Uterus (tissue), 3 donors: ENCODE measurements at regions not wholly inside any gene's neighbourhood (a gene's known extent, or its start where the extent isn't known, plus 50 kb on each side); places are given as distances from the start of the nearest gene placed in this dataset.

Experiments used
- DNase-seq, 2 donors: peaks; one replicate each; pipeline ENCODE4 v3.0.0-alpha.2; 2019 to 2020
- H3K27ac ChIP-seq, 2 donors: fragments of 200-600 bp; sonication (generic); 1 replicate in 1 of 2; 2 replicates in 1 of 2; pipeline ENCODE4 v1.5.1; 2016 to 2018
- H3K27me3 ChIP-seq, 2 donors: fragments of 200-600 bp; sonication (generic); one replicate each; pipeline ENCODE4 v1.5.1; 2018 to 2019; ENCODE audit warnings: control low read depth in 1 of 2
- H3K36me3 ChIP-seq, 2 donors: fragments of 200-600 bp; sonication (generic); one replicate each; pipeline ENCODE4 v1.5.1; 2019; ENCODE audit warnings: control low read depth in 1 of 2
- H3K4me1 ChIP-seq, 2 donors: fragments of 200-600 bp; sonication (generic); one replicate each; pipeline ENCODE4 v1.5.1; 2018 to 2019; ENCODE audit warnings: control low read depth in 1 of 2
- H3K4me3 ChIP-seq, 2 donors: fragments of 200-600 bp; sonication (generic); 1 replicate in 1 of 2; 2 replicates in 1 of 2; pipeline ENCODE4 v1.5.1; 2018 to 2019; ENCODE audit warnings: mild to moderate bottlenecking in 1 of 2
- H3K9me3 ChIP-seq, 2 donors: fragments of 200-600 bp; sonication (generic); one replicate each; pipeline ENCODE4 v1.5.1; 2019; ENCODE audit warnings: control low read depth in 1 of 2
- POLR2A ChIP-seq, 2 donors: fragments of 450-650 bp; IDR thresholded peaks; one replicate each; pipeline ENCODE4 v1.6.1; 2016; ENCODE audit warnings: antibody characterized with exemption in 2 of 2, mild to moderate bottlenecking in 1 of 2, moderate library complexity in 1 of 2
- intact Hi-C: fragments of 100-400 bp; cut with DNase I; formaldehyde crosslinking; loops from one replicate; pipeline ENCODE4 v1.15.1; 2023; ENCODE audit warnings: low total_unique reads
- TF ChIP-seq, protein P1 (sequence below), 4 experiments: fragments of 200-600 bp in 2 of 4; fragments of 450-650 bp in 2 of 4; sonication (generic) in 2 of 4; IDR thresholded peaks; one replicate each; pipeline ENCODE4 v1.5.1; 2016 to 2019; ENCODE audit warnings: antibody characterized with exemption in 4 of 4, mild to moderate bottlenecking in 2 of 4, moderate library complexity in 1 of 4
- donor health status: DM: yes; HTN: yes; CAD: no.

- TF ChIP-seq, protein P1, sequence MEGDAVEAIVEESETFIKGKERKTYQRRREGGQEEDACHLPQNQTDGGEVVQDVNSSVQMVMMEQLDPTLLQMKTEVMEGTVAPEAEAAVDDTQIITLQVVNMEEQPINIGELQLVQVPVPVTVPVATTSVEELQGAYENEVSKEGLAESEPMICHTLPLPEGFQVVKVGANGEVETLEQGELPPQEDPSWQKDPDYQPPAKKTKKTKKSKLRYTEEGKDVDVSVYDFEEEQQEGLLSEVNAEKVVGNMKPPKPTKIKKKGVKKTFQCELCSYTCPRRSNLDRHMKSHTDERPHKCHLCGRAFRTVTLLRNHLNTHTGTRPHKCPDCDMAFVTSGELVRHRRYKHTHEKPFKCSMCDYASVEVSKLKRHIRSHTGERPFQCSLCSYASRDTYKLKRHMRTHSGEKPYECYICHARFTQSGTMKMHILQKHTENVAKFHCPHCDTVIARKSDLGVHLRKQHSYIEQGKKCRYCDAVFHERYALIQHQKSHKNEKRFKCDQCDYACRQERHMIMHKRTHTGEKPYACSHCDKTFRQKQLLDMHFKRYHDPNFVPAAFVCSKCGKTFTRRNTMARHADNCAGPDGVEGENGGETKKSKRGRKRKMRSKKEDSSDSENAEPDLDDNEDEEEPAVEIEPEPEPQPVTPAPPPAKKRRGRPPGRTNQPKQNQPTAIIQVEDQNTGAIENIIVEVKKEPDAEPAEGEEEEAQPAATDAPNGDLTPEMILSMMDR (IDR thresholded peaks at IDR 0.05), result no peak
- no peak for TF ChIP-seq POLR2A (IDR thresholded peaks at IDR 0.05)
- H3K27ac ChIP-seq, result no peak overlapping the region
- no peaks in the 10 kb centered on the region for H3K36me3 ChIP-seq
- peaks cover 0 to 3% of the 10 kb centered on the region in 2 donors for H3K27me3 ChIP-seq
- DNase-seq, result no peak
- no peaks in the 10 kb centered on the region for H3K9me3 ChIP-seq
- H3K4me1 ChIP-seq, result no peaks in the 10 kb centered on the region
- intact Hi-C loops, result no loop called here
- no peak overlapping the region for H3K4me3 ChIP-seq
Observed at GRCh38 chr5:154576429-154576806, 98.4 kb upstream of the HAND1 start.

GRCh38 chr5:154575546-154576428 lies 97.8 kb upstream of the HAND1 start:
- Histone ChIP-seq H3K27ac (no peak overlapping the region), H3K4me3 (no peak overlapping the region), H3K36me3 (no peaks in the 10 kb centered on the region), H3K27me3 (peaks cover 0 to 3% of the 10 kb centered on the region in 2 donors), H3K4me1 (no peaks in the 10 kb centered on the region), H3K9me3 (no peaks in the 10 kb centered on the region)
- intact Hi-C loops, result no loop called here
- TF ChIP-seq POLR2A (IDR thresholded peaks at IDR 0.05), result no peak
- TF ChIP-seq, protein P1 (IDR thresholded peaks at IDR 0.05), result no peak
- DNase-seq, result no peak

- Histone ChIP-seq H3K27me3 (peaks cover 0 to 3% of the 10 kb centered on the region in 2 donors), H3K36me3 (no peaks in the 10 kb centered on the region), H3K27ac (no peak overlapping the region), H3K4me1 (no peaks in the 10 kb centered on the region), H3K9me3 (no peaks in the 10 kb centered on the region), H3K4me3 (no peak overlapping the region)
- no peak for DNase-seq
- TF ChIP-seq, protein P1 (IDR thresholded peaks at IDR 0.05), result no peak
- TF ChIP-seq POLR2A (IDR thresholded peaks at IDR 0.05), result no peak
- intact Hi-C loops, result no loop called here
Observed at GRCh38 chr5:154573011-154573410, 95.0 kb upstream of the HAND1 start.

- no peak for DNase-seq
- H3K27ac ChIP-seq, result no peak overlapping the region
- no peaks in the 10 kb centered on the region for H3K4me1 ChIP-seq
- H3K36me3 ChIP-seq, result no peaks in the 10 kb centered on the region
- intact Hi-C loops, result no loop called here
- no peaks in the 10 kb centered on the region for H3K9me3 ChIP-seq
- H3K27me3 ChIP-seq, result peaks cover 0 to 3% of the 10 kb centered on the region in 2 donors
- no peak for TF ChIP-seq POLR2A (IDR thresholded peaks at IDR 0.05)
- TF ChIP-seq, protein P1 (IDR thresholded peaks at IDR 0.05), result no peak
- H3K4me3 ChIP-seq, result no peak overlapping the region
Observed at GRCh38 chr5:154571325-154572035, 93.5 kb upstream of the HAND1 start.
